ENCODE measurements at regions not wholly inside any gene's neighbourhood (a gene's known extent, or its start where the extent isn't known, plus 50 kb on each side); places are given as distances from the start of the nearest gene placed in this dataset.

- H3K79me2 ChIP-seq (ENCODE audit: control insufficient read depth in 1 of 2, insufficient read depth in 2 of 2, low read length in 2 of 2) = no peaks in the 10 kb centered on the region
- FAIRE-seq = no peak
- H3K23ac ChIP-seq (ENCODE audit: insufficient read length) = no peak overlapping the region
- no peak overlapping the region for H3K14ac ChIP-seq (ENCODE audit: insufficient read length)
- no peak overlapping the region for H3K9ac ChIP-seq (replicated peaks in 1 of 4; ENCODE audit: extremely low read depth in 1 of 4, low read depth in 3 of 4, low read length in 3 of 4)
- H3K4me2 ChIP-seq (ENCODE audit: insufficient read depth in 1 of 2, low read depth in 2 of 2, low read length in 2 of 2) = no peak overlapping the region
- no peak for TF ChIP-seq NANOG (IDR thresholded peaks at IDR 0.05; ENCODE audit: insufficient read depth, low read depth, low read length, poor library complexity, severe bottlenecking)
- no peak for TF ChIP-seq SUZ12 (IDR thresholded peaks at IDR 0.05; ENCODE audit: low read length)
- no peak for TF ChIP-seq CHD1 (IDR thresholded peaks at IDR 0.05; ENCODE audit: low read depth, low read length)
- no peak for TF ChIP-seq GABPA (IDR thresholded peaks at IDR 0.05; ENCODE audit: borderline replicate concordance, insufficient read depth, low read length)
- TF ChIP-seq POU5F1 (IDR thresholded peaks at IDR 0.05; ENCODE audit: low read depth, low read length) = no peak
- no peak for TF ChIP-seq JUN (IDR thresholded peaks at IDR 0.05; ENCODE audit: low read depth, low read length)
- no peak for TF ChIP-seq SAP30 (IDR thresholded peaks at IDR 0.05; ENCODE audit: insufficient read depth, insufficient replicate concordance, low read length)
- TF ChIP-seq CTCF (IDR thresholded peaks at IDR 0.05; ENCODE audit: control extremely low read depth in 1 of 3, insufficient read depth in 1 of 3, low read depth in 1 of 3, low read length in 3 of 3) = no peak
- TF ChIP-seq BRCA1 (IDR thresholded peaks at IDR 0.05; ENCODE audit: low read depth, low read length) = no peak
- TF ChIP-seq TCF12 (IDR thresholded peaks at IDR 0.05; ENCODE audit: low read depth, low read length) = no peak
- no peak for TF ChIP-seq TEAD4 (IDR thresholded peaks at IDR 0.05; ENCODE audit: low read depth, low read length)
- no peak for TF ChIP-seq CTBP2 (IDR thresholded peaks at IDR 0.05; ENCODE audit: borderline replicate concordance, insufficient read depth, insufficient read length, low read length)
- H3K27ac ChIP-seq (ENCODE audit: low read depth, low read length) = no peak overlapping the region
- no peak overlapping the region for H3K4me3 ChIP-seq (ENCODE audit: extremely low read depth in 1 of 4, insufficient read depth in 2 of 4, low read depth in 3 of 4, low read length in 4 of 4)
- no peaks in the 10 kb centered on the region for H4K20me1 ChIP-seq (replicated peaks in 1 of 2; ENCODE audit: control insufficient read depth in 1 of 2, insufficient read depth in 2 of 2, low read length in 2 of 2)
- no peaks in the 10 kb centered on the region for H3K79me1 ChIP-seq (ENCODE audit: low read depth, low read length)
- no peak overlapping the region for H2BK15ac ChIP-seq (ENCODE audit: low read length)
- no peaks in the 10 kb centered on the region; a peak in 1 of 7 replicates for H3K4me1 ChIP-seq (replicated peaks in 1 of 4; ENCODE audit: control insufficient read depth in 3 of 4, insufficient read depth in 4 of 4, low read length in 3 of 4)
- H2AK5ac ChIP-seq (ENCODE audit: low read depth, low read length) = no peak overlapping the region
- no peaks in the 10 kb centered on the region for H3K27me3 ChIP-seq (replicated peaks in 1 of 4; ENCODE audit: control insufficient read depth in 3 of 4, extremely low read depth in 1 of 4, insufficient read depth in 3 of 4, low read length in 3 of 4)
- H2BK5ac ChIP-seq (ENCODE audit: low read depth, low read length) = no peak overlapping the region
- no peak overlapping the region for H2BK20ac ChIP-seq (ENCODE audit: low read length)
- no peaks in the 10 kb centered on the region for H3K23me2 ChIP-seq (ENCODE audit: low read depth, low read length)
- WGBS, 2 experiments (ENCODE audit: extremely low coverage in 1 of 2, insufficient coverage in 1 of 2, insufficient read length in 1 of 2, insufficient replicate concordance in 2 of 2, low coverage in 1 of 2, low lambda C conversion rate in 2 of 2, missing lambda C conversion rate in 1 of 2) = 96% methylated on average over 2 of the region's 2 CpGs; no CpG with 5 or more reads in 1 of the 2 experiments
- H3K4ac ChIP-seq (replicated peaks; ENCODE audit: insufficient read length, low read depth, low read length) = no peak overlapping the region
- no peak overlapping the region for H4K5ac ChIP-seq (ENCODE audit: insufficient read length, low read depth, low read length)
- no peak overlapping the region for H3K56ac ChIP-seq (replicated peaks; ENCODE audit: insufficient read length, low read depth, low read length)
- no peak overlapping the region for H4K8ac ChIP-seq (ENCODE audit: extremely low read depth, insufficient read depth, low read length)
- H2BK12ac ChIP-seq (ENCODE audit: low read depth, low read length) = no peak overlapping the region
- H3K36me3 ChIP-seq (ENCODE audit: control insufficient read depth in 2 of 4, insufficient read depth in 4 of 4, low read length in 3 of 4) = no peaks in the 10 kb centered on the region
- ChIA-PET POLR2A (ENCODE audit: partially characterized antibody) (no interaction called here), CTCF (ENCODE audit: partially characterized antibody) (no interaction called here)
- no peak for DNase-seq (ENCODE audit: low read depth in 1 of 2, low spot score in 2 of 2)
- no peak overlapping the region for H3K18ac ChIP-seq (ENCODE audit: extremely low read depth, low read length)
- no peak overlapping the region for H2AFZ ChIP-seq (ENCODE audit: low read length)
- H3K9me3 ChIP-seq (ENCODE audit: insufficient read depth in 2 of 2, low read depth in 1 of 2, low read length in 1 of 2) = peaks cover 4 to 8% of the 10 kb centered on the region in 2 experiments; a peak in 1 of 4 replicates
- H2BK120ac ChIP-seq (replicated peaks; ENCODE audit: low read depth, low read length) = no peak overlapping the region
- no peak overlapping the region for H4K91ac ChIP-seq (replicated peaks; ENCODE audit: insufficient read length, low read length)
Observed at GRCh38 chr5:82717738-82718137, 359.5 kb downstream of the TMEM167A start.

Measured in H1 (cell line).